ENCODE measurements at regions not wholly inside any gene's neighbourhood (a gene's known extent, or its start where the extent isn't known, plus 50 kb on each side); places are given as distances from the start of the nearest gene placed in this dataset.

DNA sequence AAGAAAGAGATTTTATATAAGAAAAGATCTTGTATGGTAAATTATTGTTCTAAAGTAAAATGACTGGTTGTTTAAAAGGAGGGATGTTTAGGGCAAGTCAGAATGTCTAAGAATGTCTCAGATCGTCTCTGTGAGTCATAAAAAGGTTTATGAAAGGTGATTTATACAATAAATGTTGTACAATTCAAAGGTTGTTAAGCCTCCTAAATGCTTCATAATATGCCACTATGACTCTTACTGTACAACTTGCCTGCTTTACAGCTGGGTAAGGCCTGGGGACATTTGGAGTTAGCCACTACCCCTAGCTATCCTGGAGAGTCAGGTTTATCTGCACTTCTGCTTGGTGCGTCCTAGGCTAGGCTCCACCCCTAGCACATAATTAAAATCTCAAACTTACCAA lies 927.4 kb downstream of the FSCB start:
- TF ChIP-seq JUN (IDR thresholded peaks at IDR 0.05; ENCODE audit: borderline replicate concordance, insufficient read depth, insufficient read length, low read depth): no peak
- no peak for TF ChIP-seq GATA2 (IDR thresholded peaks at IDR 0.05; ENCODE audit: insufficient read depth, insufficient read length, low read depth, low read length)
- TF ChIP-seq FOS (IDR thresholded peaks at IDR 0.05; ENCODE audit: borderline replicate concordance, insufficient read depth, low read length): no peak
- no peak for TF ChIP-seq EZH2 (IDR thresholded peaks at IDR 0.05; ENCODE audit: borderline replicate concordance, low read depth, low read length, severe bottlenecking)
- TF ChIP-seq, protein P1, sequence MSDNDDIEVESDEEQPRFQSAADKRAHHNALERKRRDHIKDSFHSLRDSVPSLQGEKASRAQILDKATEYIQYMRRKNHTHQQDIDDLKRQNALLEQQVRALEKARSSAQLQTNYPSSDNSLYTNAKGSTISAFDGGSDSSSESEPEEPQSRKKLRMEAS (IDR thresholded peaks at IDR 0.05; ENCODE audit: insufficient read depth, insufficient read length): no peak
- TF ChIP-seq POLR2A (IDR thresholded peaks at IDR 0.05; ENCODE audit: low read depth, low read length): no peak
- TF ChIP-seq POLR2AphosphoS5 (IDR thresholded peaks at IDR 0.05; ENCODE audit: insufficient read depth, low read depth, low read length): no peak
- TF ChIP-seq MYC (IDR thresholded peaks at IDR 0.05; ENCODE audit: low read depth, low read length): no peak
- Histone ChIP-seq H3K27ac (ENCODE audit: insufficient read depth, low read depth, low read length) (no peak overlapping the region), H3K4me1 (ENCODE audit: control insufficient read depth, extremely low read depth, insufficient read depth, low read length) (no peaks in the 10 kb centered on the region), H4K20me1 (replicated peaks; ENCODE audit: control insufficient read depth, extremely low read depth, insufficient read depth, low read length) (no peaks in the 10 kb centered on the region), H3K9me3 (replicated peaks; ENCODE audit: control insufficient read depth, insufficient read depth, low read length) (peaks cover 2% of the 10 kb centered on the region), H3K4me3 (replicated peaks in 1 of 3; ENCODE audit: insufficient read depth in 1 of 3, low read depth in 1 of 3, low read length in 3 of 3) (no peak overlapping the region), H3K9ac (replicated peaks; ENCODE audit: extremely low read depth, insufficient read depth, low read length) (no peak overlapping the region), H3K9me1 (replicated peaks; ENCODE audit: control insufficient read depth, extremely low read depth, insufficient read depth, low read length) (no peaks in the 10 kb centered on the region), H3K36me3 (ENCODE audit: control insufficient read depth in 2 of 2, extremely low read depth in 1 of 2, insufficient read depth in 2 of 2, low read length in 2 of 2) (no peaks in the 10 kb centered on the region), H3K4me2 (ENCODE audit: insufficient read depth, low read length) (no peak overlapping the region), H2AFZ (ENCODE audit: low read depth, low read length) (no peak overlapping the region), H3K79me2 (ENCODE audit: control insufficient read depth, insufficient read depth, low read length) (no peaks in the 10 kb centered on the region), H3K27me3 (ENCODE audit: control insufficient read depth in 2 of 2, insufficient read depth in 2 of 2, low read length in 2 of 2) (no peaks in the 10 kb centered on the region)
- dilution Hi-C loops (cut with MboI; ENCODE audit: extremely low pct_ligation_motif_present, low sequenced_read_pairs): no loop called here
- FAIRE-seq (no peak), DNase-seq (ENCODE audit: low read depth, low spot score) (no peak)
- POLR2A ChIA-PET: no interaction called here
- no TSS peak for BruUV-seq (replicated peaks)
- intact Hi-C loops (cut with micrococcal nuclease): no loop called here
- CTCF ChIA-PET: no interaction called here

DNA sequence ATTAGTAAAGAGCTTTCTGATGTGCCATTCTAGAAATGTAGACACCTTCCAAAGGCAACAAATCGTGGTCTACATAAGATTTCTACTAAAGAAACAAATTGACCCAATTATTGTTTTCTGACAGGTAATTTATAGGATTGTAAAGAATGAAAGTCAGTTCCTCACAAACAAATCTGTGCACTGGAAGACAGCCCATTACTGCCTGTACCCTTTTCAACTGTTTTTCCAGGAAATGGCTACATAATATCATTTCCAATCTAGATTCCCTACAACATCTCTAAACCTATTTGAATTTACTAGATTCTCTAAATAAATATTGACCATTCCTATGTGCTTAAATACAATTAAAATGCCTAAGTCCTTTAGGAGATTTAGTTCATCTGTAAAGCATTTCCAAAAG lies 939.1 kb downstream of the FSCB start:
- no peak overlapping the region for H3K4me3 ChIP-seq (replicated peaks in 1 of 3; ENCODE audit: insufficient read depth in 1 of 3, low read depth in 1 of 3, low read length in 3 of 3)
- intact Hi-C loops (cut with micrococcal nuclease) (no loop called here), dilution Hi-C loops (cut with MboI; ENCODE audit: extremely low pct_ligation_motif_present, low sequenced_read_pairs) (no loop called here)
- H4K20me1 ChIP-seq (replicated peaks; ENCODE audit: control insufficient read depth, extremely low read depth, insufficient read depth, low read length): no peaks in the 10 kb centered on the region
- no peak overlapping the region for H2AFZ ChIP-seq (ENCODE audit: low read depth, low read length)
- POLR2A ChIA-PET: no interaction called here
- no peaks in the 10 kb centered on the region for H3K4me1 ChIP-seq (ENCODE audit: control insufficient read depth, extremely low read depth, insufficient read depth, low read length)
- H3K4me2 ChIP-seq (ENCODE audit: insufficient read depth, low read length): no peak overlapping the region
- no TSS peak for BruUV-seq (replicated peaks)
- no peaks in the 10 kb centered on the region for H3K9me1 ChIP-seq (replicated peaks; ENCODE audit: control insufficient read depth, extremely low read depth, insufficient read depth, low read length)
- H3K27ac ChIP-seq (ENCODE audit: insufficient read depth, low read depth, low read length): no peak overlapping the region
- DNase-seq (ENCODE audit: low read depth, low spot score) (no peak), FAIRE-seq (no peak)
- H3K79me2 ChIP-seq (ENCODE audit: control insufficient read depth, insufficient read depth, low read length): no peaks in the 10 kb centered on the region
- H3K27me3 ChIP-seq (ENCODE audit: control insufficient read depth in 2 of 2, insufficient read depth in 2 of 2, low read length in 2 of 2): no peaks in the 10 kb centered on the region
- H3K36me3 ChIP-seq (ENCODE audit: control insufficient read depth in 2 of 2, extremely low read depth in 1 of 2, insufficient read depth in 2 of 2, low read length in 2 of 2): no peaks in the 10 kb centered on the region
- H3K9ac ChIP-seq (replicated peaks; ENCODE audit: extremely low read depth, insufficient read depth, low read length): no peak overlapping the region
- peaks cover 2% of the 10 kb centered on the region for H3K9me3 ChIP-seq (replicated peaks; ENCODE audit: control insufficient read depth, insufficient read depth, low read length)
- CTCF ChIA-PET: no interaction called here
- no peak for TF ChIP-seq POLR2A (IDR thresholded peaks at IDR 0.05; ENCODE audit: low read depth, low read length)
- TF ChIP-seq FOS (IDR thresholded peaks at IDR 0.05; ENCODE audit: borderline replicate concordance, insufficient read depth, low read length): no peak
- no peak for TF ChIP-seq JUN (IDR thresholded peaks at IDR 0.05; ENCODE audit: borderline replicate concordance, insufficient read depth, insufficient read length, low read depth)
- TF ChIP-seq, protein P2, sequence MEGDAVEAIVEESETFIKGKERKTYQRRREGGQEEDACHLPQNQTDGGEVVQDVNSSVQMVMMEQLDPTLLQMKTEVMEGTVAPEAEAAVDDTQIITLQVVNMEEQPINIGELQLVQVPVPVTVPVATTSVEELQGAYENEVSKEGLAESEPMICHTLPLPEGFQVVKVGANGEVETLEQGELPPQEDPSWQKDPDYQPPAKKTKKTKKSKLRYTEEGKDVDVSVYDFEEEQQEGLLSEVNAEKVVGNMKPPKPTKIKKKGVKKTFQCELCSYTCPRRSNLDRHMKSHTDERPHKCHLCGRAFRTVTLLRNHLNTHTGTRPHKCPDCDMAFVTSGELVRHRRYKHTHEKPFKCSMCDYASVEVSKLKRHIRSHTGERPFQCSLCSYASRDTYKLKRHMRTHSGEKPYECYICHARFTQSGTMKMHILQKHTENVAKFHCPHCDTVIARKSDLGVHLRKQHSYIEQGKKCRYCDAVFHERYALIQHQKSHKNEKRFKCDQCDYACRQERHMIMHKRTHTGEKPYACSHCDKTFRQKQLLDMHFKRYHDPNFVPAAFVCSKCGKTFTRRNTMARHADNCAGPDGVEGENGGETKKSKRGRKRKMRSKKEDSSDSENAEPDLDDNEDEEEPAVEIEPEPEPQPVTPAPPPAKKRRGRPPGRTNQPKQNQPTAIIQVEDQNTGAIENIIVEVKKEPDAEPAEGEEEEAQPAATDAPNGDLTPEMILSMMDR (IDR thresholded peaks at IDR 0.05; ENCODE audit: extremely low read depth in 1 of 2, insufficient read depth in 1 of 2, low read depth in 1 of 2, low read length in 2 of 2): no peak
- no peak for TF ChIP-seq MYC (IDR thresholded peaks at IDR 0.05; ENCODE audit: low read depth, low read length)
- TF ChIP-seq EZH2 (IDR thresholded peaks at IDR 0.05; ENCODE audit: borderline replicate concordance, low read depth, low read length, severe bottlenecking): no peak
- no peak for TF ChIP-seq POLR2AphosphoS5 (IDR thresholded peaks at IDR 0.05; ENCODE audit: insufficient read depth, low read depth, low read length)
- TF ChIP-seq, protein P1 (IDR thresholded peaks at IDR 0.05; ENCODE audit: insufficient read depth, insufficient read length): no peak
- no peak for TF ChIP-seq GATA2 (IDR thresholded peaks at IDR 0.05; ENCODE audit: insufficient read depth, insufficient read length, low read depth, low read length)

Data from endothelial cell of umbilical vein (primary cell).